DOHH2 (cell line): ENCODE measurements at regions not wholly inside any gene's neighbourhood (a gene's known extent, or its start where the extent isn't known, plus 50 kb on each side); places are given as distances from the start of the nearest gene placed in this dataset.
"Not testable (repeated sequence)": the region's sequence is repeated elsewhere in the genome, so short reads cannot be mapped to it uniquely, and the experiment has no call there.

Experiments
- H3F3A ChIP-seq: fragments of 200-600 bp; sonication (generic), shearing (Covaris generic); 2 replicates; pipeline ENCODE4 v1.6.0; 2016; ENCODE audit warnings: antibody characterized with exemption, mild to moderate bottlenecking; ENCODE audit not compliant: control insufficient read depth, insufficient read depth
- H3K27ac ChIP-seq: fragments of 200-600 bp; sonication (generic); 2 replicates; pipeline ENCODE4 v1.5.1; 2014; ENCODE audit warnings: low read depth, mild to moderate bottlenecking, low read length, moderate library complexity
- H3K27me3 ChIP-seq: fragments of 200-600 bp; sonication (generic); 2 replicates; pipeline ENCODE4 v1.6.1; 2014; ENCODE audit warnings: mild to moderate bottlenecking, low read length, mixed read lengths; ENCODE audit not compliant: control insufficient read depth
- H3K36me3 ChIP-seq: fragments of 200-600 bp; sonication (generic); 2 replicates; pipeline ENCODE4 v1.6.1; 2014; ENCODE audit warnings: mild to moderate bottlenecking, low read length, moderate library complexity, mixed read lengths; ENCODE audit not compliant: control insufficient read depth
- H3K4me1 ChIP-seq: fragments of 200-600 bp; sonication (generic); 2 replicates; pipeline ENCODE4 v1.6.1; 2014; ENCODE audit warnings: mild to moderate bottlenecking, low read length, mixed read lengths; ENCODE audit not compliant: control insufficient read depth
- H3K4me2 ChIP-seq: fragments of 200-600 bp; sonication (generic); 2 replicates; pipeline ENCODE4 v1.6.0; 2014; ENCODE audit warnings: mild to moderate bottlenecking, low read length, moderate library complexity
- H3K4me3 ChIP-seq: fragments of 200-600 bp; sonication (generic); 2 replicates; pipeline ENCODE4 v1.5.1; 2014; ENCODE audit warnings: mild to moderate bottlenecking, low read length, mixed read lengths
- H3K79me2 ChIP-seq: fragments of 200-600 bp; sonication (generic); 2 replicates; pipeline ENCODE4 v1.6.1; 2014; ENCODE audit warnings: mild to moderate bottlenecking, low read length, mixed read lengths; ENCODE audit not compliant: control insufficient read depth
- H3K9me2 ChIP-seq: fragments of 200-600 bp; sonication (generic); replicated peaks from 2 replicates; pipeline ENCODE4 v1.6.1; 2014; ENCODE audit warnings: mild to moderate bottlenecking, low read length, mixed read lengths; ENCODE audit not compliant: control insufficient read depth
- H3K9me3 ChIP-seq: fragments of 200-600 bp; sonication (generic); 2 replicates; pipeline ENCODE4 v1.6.1; 2014; ENCODE audit warnings: antibody characterized with exemption, low read length, mixed read lengths; ENCODE audit not compliant: control insufficient read depth, insufficient read depth
- H4K20me1 ChIP-seq: fragments of 200-600 bp; sonication (generic); 2 replicates; pipeline ENCODE4 v1.6.0; 2014; ENCODE audit warnings: low read depth, mild to moderate bottlenecking, antibody characterized with exemption, low read length, moderate library complexity; ENCODE audit not compliant: control insufficient read depth, insufficient read depth
- CTCF ChIP-seq: fragments of 200-600 bp; sonication (generic); IDR thresholded peaks from one replicate; pipeline ENCODE4 v1.5.1; 2014; ENCODE audit warnings: antibody characterized with exemption, mild to moderate bottlenecking, low read depth, low read length; ENCODE audit not compliant: poor library complexity, severe bottlenecking
- EZH2phosphoT487 ChIP-seq: fragments of 200-600 bp; sonication (generic); IDR thresholded peaks from 2 replicates; pipeline ENCODE4 v1.6.1; 2017; ENCODE audit warnings: borderline replicate concordance, mild to moderate bottlenecking, antibody characterized with exemption, low read length, moderate library complexity, mixed read lengths

DNA sequence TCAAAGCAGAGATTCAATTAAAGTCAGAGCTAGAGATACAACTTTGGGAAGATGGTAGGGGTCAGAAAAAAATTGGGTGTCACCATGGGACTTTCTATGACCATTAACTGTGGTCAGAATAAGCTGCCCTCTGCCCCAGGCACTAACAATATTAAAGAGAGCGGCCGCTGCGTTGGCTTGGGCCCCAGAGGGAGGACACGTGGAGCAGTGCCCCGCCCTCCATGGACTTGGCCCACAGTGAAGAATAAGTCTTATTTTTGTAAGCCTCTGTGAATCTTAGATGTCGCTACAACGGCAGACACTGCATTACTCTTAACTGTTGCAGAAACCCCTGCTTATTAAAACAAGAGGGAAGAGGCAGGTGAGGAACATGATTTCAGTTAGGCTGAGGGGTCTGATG is 172.7 kb downstream of the UQCRFS1 start:
- no peak for TF ChIP-seq CTCF
- no peak for TF ChIP-seq EZH2phosphoT487
- Histone ChIP-seq H3K79me2 (no peaks in the 10 kb centered on the region), H3K9me3 (peaks cover 6% of the 10 kb centered on the region; the same call in 1 of the 2 replicates), H3K4me1 (no peaks in the 10 kb centered on the region), H3K9me2 (no peaks in the 10 kb centered on the region), H3K27me3 (no peaks in the 10 kb centered on the region), H3K27ac (no peak overlapping the region), H4K20me1 (no peaks in the 10 kb centered on the region), H3K36me3 (no peaks in the 10 kb centered on the region), H3F3A (no peaks in the 10 kb centered on the region), H3K4me2 (no peak overlapping the region), H3K4me3 (no peak overlapping the region)

- not testable (repeated sequence) for H3K9me2 ChIP-seq, H3K36me3 ChIP-seq, H3K4me3 ChIP-seq, H4K20me1 ChIP-seq, H3F3A ChIP-seq, H3K27ac ChIP-seq, H3K4me1 ChIP-seq, H3K27me3 ChIP-seq, H3K4me2 ChIP-seq, H3K79me2 ChIP-seq, H3K9me3 ChIP-seq
Observed at GRCh38 chr19:29039036-29039435, 173.9 kb downstream of the UQCRFS1 start.

DNA sequence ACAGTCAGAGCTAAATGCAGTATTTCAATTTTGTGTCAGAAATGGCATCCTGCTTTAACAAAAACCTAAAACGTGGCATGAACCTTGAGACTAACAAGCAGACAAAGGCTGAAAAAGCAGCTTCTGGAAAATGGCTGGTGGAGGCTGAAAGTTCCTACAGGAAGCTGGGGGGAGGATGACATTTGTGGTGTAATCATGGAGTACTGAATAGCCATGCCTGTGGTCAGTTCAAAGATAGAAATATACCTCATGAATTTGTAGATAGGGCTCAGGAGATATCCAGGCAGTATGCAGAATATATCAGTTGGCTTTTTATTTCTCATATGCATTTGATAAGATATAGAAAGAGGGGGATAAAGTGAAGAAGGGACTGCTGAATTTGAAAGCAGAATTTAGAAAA is 181.7 kb downstream of the UQCRFS1 start:
- Histone ChIP-seq H3K27ac (no peak overlapping the region), H4K20me1 (no peaks in the 10 kb centered on the region), H3K36me3 (no peaks in the 10 kb centered on the region), H3F3A (no peaks in the 10 kb centered on the region), H3K9me3 (peaks cover 6% of the 10 kb centered on the region; the same call in 1 of the 2 replicates), H3K79me2 (no peaks in the 10 kb centered on the region), H3K4me2 (no peak overlapping the region), H3K27me3 (no peaks in the 10 kb centered on the region), H3K4me3 (no peak overlapping the region), H3K4me1 (no peaks in the 10 kb centered on the region), H3K9me2 (no peaks in the 10 kb centered on the region)
- TF ChIP-seq CTCF (no peak), EZH2phosphoT487 (no peak)

DNA sequence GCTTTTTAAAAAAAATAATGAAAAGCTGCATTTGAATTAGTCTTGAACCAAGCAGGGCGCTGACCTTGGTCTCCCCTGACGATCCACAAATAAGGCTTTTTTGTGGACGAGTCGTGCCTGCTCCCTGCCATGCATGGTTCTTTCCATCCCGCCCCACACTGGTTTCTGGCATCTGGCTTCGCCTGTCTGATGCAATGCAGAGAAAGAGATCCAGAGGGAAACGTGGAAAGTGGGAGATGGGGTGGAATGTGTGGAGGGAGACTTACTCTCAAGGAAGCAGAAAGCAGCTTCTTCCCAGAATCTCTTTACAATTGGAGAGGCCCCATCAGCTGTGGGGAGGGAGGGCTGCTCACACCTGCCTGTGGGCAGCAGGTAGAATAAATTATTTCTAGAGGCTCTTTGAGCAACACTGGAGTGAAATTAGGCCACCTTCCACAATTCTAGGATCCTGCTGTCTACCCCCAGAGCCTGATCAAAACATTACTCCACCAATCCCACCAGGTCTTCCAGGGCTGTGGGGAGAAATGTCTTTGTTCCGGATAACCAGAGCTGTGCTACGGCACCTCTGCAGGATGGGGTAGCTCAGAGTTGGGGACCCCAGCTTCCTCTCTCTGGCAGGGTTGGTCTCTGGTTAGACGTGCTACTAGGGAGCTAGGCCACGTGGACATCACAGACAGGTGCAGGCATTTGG is 183.5 kb downstream of the UQCRFS1 start:
- H3K36me3 ChIP-seq = no peaks in the 10 kb centered on the region
- no peak overlapping the region for H3K4me3 ChIP-seq
- no peaks in the 10 kb centered on the region for H3K9me2 ChIP-seq
- H3K27ac ChIP-seq = no peak overlapping the region
- no peaks in the 10 kb centered on the region for H3K4me1 ChIP-seq
- no peaks in the 10 kb centered on the region for H3K27me3 ChIP-seq
- H3K79me2 ChIP-seq = no peaks in the 10 kb centered on the region
- no peak overlapping the region for H3K4me2 ChIP-seq
- H3F3A ChIP-seq = no peaks in the 10 kb centered on the region
- TF ChIP-seq EZH2phosphoT487 (no peak), CTCF (no peak)
- H4K20me1 ChIP-seq = no peaks in the 10 kb centered on the region
- H3K9me3 ChIP-seq = peaks cover 6% of the 10 kb centered on the region; the same call in 1 of the 2 replicates
